NCI-H345 (cell line): ENCODE measurements at regions not wholly inside any gene's neighbourhood (a gene's known extent, or its start where the extent isn't known, plus 50 kb on each side); places are given as distances from the start of the nearest gene placed in this dataset.

Experiments used
- DNase-seq: peaks from one replicate; lab custom pipeline; 2025; lab: John Stamatoyannopoulos, UW

DNA sequence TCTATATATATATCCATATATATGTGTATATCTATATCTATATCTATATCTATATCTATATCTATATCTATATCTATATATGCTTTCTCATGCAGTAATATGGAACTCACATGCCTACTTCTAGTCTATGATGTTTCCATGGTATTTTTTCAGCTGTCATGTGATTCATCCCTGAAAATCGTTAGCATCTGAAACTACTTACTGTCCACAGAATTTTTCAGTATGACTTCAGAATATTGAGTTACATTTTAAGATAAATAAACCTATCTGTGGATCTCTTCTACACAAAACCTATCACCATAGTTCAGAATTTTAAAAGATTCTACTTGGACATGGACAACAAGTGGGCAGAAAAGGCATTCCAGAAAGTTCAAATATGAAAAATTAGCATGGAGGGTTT lies 855.1 kb upstream of the INTU start:
- no peak for DNase-seq

DNA sequence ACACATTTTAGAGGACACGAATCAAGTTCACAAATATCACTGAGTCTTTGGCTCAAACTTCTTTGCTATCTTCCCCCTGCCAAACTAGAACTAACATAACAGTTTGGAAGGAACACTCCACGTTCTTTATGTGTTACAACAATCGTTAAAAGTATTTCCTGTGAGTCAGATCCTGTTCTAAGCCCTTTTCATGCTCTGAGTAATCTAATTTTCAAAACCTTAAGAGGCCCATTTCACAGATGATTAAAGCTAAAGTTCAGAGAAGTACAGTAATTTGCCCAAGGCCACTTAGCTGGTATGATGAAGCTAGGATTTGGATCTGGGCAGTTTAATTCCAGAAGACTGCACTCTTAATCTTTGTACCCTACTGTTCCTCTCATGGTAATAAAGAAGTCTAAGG lies 854.4 kb upstream of the INTU start:
- DNase-seq: no peak

DNA sequence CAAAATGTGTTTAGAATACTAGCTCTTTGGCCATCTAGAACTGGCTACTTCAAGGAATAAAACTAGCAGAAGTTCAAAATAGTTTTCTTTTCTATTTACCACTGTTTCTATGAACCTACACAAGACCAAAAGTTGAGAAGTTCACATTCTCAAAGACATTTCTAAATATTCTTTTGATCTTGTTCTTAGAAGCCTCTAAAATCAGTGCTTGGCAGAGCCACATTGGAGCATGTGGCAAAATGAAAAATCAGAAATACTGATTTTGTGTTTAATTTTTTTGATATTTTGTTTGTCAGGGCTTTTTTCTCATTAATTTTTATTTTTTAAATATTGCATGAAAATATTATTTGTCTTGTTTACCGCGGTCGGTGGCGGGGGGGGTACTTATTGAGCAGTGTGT lies 853.8 kb upstream of the INTU start:
- DNase-seq: no peak

DNA sequence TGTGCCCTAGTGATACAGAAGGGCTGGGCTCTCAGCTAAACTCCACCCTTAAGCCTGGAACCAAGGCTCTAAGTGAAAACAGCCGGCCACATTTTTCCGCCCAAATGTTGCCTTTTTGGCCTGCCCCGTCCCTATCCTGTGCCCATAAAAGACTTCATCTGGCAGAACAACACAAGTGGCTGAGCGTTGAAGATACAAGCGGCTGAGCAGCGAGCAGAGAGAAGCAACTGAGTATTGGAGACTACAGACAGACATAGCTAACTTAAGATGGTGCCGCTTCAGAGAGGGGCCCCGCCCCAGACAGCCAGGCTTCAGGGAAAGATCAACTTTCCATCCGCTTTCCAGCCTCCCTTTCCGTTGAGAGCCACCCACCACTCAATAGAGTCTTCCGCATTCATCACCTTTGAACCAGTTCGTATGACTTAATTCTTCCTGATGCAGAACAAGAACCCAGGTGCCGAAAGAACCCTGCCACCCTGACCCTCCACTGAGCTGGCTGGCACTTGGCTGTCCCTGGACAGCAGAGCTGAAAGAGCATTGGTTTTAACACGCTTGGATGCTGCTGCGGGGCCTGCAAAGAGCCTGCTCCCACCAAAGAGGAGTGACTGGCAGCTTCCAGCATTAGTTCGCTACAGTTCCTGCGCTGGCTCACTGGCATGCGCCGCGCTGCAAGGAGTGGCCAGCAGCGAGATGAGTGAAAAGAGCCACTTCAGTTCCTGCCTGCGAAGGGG lies 853.2 kb upstream of the INTU start:
- no peak for DNase-seq

DNA sequence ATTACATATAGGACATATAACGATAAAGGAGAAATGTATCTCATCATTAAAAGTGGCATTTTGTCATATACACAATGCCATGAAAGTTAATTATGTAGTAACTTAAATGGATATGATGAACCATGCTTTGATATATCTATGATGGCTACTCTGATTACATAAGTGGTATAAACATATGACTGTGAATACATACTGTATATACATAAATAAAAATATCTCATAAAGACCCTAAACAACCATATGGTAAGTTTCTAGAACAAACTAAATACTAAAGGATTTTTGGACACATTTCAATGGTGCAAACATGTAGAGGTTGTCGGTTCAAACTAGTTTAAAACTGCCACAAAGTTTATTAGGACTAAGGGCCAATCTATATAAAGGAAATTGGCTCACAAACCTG lies 849.6 kb upstream of the INTU start:
- no peak for DNase-seq

DNA sequence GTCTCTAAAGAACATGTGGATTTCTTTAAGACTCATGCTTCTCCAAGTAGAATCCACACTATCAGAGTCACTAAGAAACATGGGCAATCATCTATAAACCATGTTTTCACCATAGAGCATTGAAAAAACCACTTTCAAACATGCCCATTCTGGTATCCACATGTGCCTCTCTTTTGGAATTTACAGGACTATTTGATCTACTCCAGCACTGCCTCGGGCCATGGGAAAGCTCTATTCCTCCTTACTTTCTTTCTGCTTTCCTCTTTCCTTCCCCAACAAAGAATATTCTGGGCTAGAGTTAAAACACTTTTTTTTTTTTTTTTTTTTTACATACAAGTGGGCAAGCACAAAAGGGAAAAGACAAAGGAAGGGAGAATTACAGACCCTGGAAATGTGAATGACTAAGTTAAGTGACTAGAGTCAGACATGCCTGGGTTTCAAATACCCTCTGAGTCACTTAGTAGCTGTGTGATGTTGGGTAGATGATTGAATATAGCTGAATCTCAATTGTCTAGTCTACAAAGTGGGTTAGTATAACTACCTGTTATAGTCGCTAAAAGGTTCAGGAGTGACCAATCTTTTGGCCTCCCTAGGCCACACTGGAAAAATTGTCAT lies 847.7 kb upstream of the INTU start:
- no peak for DNase-seq

DNA sequence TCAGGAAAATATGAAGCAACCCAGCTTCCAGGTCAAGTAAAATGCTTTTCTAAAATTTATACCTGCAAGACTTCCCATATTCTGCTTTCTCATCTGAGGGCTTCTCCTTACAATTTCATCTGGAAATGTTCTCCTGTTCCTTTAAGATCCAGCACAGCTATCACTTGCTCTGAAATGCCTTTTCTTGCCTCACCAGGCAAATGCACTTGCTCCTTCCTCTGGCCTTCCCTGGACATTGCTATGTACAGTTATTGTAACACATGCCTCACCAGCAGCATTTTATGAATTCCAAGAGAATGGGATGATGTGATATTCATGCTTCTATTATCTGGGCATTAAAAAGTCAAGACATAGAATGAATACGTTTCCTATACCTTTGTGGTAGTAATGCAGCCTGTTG lies 842.1 kb upstream of the INTU start:
- no peak for DNase-seq

DNA sequence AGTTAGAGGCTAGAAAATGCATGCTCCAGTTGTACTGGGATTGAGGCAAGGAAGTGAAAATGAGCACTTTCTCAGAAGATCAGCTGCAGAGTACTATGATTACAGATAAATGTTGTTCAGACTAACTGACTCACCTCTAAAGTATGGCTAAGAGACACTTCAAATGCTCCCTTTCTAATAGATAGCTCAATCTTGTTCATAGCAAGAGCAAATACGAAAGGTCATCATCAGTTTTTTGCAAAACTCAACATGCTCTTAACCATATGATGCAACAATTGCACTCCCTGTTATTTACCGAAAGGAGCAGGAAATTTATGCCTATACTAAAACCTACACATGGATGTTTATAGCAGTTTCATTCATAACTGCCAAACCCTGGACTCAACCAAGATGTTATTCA lies 838.4 kb upstream of the INTU start:
- DNase-seq: no peak

DNA sequence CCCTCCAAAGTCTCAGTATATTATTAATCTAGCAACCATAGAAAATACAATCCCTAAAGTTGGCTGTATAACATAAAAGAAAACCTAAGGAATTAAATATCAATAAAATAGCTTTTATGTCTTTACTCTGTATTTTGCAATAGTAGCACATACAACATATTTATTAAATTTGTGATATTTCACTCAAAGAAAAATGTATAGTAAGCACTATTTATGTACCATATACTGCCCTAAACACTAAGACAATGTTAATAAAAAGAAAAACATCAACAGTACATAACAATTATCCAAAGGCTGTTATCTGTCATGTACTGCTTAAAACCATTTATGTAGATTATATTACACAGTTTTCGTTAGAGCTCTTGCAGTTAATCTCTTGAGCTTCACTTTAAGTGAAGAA lies 834.5 kb upstream of the INTU start:
- DNase-seq: no peak

DNA sequence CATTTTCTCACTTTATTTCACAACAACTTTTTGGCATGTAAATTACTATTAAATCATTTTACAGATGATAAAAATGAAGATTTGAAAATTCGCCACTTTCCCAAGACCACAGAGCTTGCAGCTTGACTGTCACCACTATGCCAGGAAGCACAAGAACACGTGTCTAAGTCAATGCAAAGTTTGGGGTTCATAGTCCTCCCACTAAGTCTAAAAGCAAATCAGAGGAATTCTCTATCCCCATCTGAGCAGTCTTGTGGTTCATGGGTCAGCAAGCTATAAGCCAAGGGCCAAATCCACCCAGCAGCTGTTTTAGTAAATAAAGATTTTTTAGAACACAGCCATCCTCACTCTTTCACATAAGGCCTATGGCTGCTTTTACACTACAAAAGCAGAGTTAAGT lies 833.3 kb upstream of the INTU start:
- no peak for DNase-seq

DNA sequence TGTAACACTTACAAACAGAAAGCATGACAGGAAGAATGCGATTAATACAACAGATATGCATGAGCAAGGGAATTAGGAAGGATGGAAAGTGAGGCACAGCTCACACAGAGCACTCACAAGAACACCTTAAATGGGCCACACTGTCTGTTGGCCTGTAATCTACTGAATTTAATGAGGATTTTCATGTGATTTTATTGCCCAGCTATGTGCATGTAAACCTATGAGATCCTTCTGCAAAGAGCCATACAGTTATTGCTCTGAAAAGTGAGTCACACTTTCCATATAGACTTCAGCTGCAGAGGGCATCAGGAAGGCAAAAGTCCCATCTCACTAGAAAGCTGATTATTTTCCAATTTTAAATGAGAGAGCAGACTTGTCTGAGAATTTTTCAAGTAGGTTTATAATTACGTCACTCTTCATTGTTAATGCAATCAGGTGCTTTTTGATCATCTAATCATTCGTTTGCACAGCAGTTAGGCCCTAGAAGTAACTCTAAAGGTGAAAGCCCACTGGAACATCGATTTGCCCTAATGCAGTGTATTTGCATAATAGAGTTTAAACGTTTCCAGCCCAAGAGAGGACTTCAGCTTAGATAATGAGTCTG lies 832.7 kb upstream of the INTU start:
- no peak for DNase-seq

DNA sequence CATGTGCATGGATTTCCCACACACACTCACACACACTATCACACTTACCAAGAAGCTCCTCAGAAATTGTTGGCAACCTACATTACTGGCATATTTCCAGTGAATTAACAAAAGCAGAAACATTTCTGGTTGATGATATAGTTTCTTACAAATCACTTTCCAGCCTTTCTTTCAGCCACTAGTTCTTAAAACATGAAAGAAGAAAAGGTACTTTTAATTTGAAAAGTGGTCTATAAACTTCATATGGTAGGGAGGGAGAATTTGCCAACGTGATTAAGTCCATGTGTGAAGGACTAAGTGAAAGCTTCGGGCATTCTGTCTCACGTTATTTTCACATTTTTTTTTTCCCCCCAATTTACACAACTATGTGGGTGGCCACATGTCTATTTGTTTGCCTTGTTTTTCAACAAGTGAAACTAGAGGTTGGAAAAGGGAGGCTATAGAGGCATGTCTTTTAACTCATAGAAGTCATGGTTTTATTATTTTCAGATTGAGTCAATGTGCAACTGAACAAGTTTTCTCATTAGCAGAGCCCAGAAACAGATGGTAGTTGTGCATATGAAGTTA lies 832.1 kb upstream of the INTU start:
- no peak for DNase-seq

DNA sequence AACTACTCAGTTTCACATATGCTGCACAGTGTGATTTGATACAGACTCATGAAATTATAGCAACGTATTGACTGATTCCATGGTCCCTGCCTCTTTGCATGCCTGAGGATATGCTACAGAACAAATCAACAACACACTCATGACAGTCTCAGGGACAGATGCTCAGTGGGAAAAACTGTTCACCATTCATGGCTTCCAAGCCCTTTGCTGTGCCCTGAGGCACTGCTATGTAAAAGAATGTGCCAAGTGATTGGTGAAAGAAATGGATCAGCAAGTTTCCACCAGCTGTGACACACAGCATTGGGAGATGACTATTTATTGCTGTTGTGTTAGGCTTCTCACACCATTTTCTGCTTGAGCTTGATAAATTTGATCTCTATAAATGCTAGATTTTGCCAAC lies 825.6 kb upstream of the INTU start:
- no peak for DNase-seq

DNA sequence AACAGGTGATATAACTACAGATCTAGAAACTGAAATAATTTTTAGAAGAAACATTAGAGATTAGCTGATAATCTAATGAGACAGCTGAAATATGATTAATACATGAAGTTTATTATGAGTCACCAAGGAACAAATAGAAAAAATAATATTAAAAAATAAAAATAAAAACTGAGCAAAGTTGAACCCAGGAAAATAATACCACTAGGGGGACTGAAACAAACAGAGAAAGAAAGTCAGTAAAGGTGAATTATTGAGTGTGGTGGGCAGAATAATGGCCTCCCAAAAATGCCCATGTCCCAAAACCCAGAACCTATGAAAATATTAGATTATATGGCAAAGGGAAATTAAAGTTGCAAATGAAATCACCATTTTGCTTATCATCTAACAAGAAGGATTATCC lies 820.7 kb upstream of the INTU start:
- no peak for DNase-seq

DNA sequence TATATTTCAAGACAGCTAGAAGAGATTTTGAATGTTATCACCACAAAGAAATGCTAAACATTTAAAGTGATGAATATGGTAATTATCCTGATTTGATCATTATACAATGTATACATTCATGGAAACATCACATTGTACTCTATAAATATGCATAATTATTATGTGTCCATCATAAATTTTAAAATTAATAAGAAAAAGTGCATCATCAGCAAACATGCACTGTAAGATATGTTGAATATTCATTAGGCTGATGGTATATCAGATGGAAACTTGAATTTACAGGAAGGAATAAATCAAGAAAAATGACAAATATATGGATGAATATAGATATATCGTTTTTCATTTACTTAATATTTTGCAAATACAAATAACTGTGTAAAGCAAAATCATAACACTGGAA lies 812.1 kb upstream of the INTU start:
- DNase-seq: no peak

DNA sequence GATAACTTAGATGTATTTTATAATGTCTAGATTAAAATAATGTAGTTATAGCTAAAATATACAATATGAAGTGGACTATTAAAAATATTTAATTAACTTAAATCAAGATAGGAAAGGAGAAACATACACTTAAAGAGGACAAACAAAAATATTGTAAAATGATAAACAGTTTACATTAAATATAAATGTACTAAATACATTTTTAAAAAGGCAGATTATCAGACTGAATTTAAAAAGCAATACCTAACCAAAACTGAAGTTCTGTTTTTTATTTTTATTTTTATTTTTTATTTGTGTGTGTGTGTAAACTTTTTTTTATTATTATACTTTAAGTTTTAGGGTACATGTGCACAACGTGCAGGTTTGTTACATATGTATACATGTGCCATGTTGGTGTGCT lies 811.6 kb upstream of the INTU start:
- DNase-seq: no peak

DNA sequence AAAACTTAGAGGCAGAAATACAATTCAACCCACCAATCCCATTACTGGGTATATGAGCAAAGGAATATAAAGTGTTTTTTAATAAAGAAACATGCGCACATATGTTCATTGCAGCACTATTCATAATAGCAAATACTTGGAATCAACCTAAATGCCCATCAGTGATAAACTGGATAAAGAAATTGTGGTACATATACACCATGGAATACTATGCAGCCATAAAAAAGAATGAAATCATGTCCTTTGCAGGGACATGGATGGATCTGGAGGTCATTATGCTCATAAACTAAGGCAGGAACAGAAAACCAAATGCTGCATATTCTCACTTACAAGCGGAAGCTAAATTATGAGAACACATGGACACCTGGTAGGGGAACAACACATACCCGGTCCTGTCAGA lies 807.7 kb upstream of the INTU start:
- DNase-seq: no peak

DNA sequence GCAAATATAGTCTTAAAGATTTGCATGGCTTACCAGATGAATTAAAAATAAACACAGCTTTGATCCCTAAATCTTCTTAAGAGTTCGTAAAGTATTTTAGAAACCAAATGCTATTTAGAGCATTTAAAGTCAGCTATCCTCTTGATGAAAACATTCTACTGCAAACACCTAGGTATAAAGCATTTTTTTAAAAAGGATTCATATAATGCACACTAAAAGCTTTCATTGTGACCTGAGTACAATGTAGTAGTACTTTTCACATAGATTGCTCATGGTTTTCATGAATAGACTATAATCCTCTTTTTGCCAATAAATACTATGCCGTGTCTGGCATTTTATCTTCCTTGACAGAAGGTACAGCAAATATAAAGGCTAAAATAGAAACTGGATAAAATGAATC lies 805.1 kb upstream of the INTU start:
- no peak for DNase-seq

DNA sequence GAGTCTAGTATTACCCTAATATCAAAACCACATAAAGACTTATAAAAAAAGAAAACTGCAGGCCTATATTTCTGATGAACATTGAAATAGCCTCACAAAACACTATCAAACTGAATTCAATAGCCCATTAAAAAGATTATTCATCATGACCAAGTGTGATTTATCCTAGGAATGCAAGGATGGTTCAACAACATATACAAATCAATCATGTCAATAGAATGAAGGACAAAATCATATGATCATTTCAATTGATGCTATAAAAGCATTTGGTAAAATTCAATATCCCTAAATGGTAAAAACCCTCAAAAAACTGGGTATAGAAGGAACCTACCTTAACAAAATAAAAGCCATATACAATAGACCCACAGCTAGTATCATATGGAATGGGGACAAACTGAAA lies 797.9 kb upstream of the INTU start:
- no peak for DNase-seq

DNA sequence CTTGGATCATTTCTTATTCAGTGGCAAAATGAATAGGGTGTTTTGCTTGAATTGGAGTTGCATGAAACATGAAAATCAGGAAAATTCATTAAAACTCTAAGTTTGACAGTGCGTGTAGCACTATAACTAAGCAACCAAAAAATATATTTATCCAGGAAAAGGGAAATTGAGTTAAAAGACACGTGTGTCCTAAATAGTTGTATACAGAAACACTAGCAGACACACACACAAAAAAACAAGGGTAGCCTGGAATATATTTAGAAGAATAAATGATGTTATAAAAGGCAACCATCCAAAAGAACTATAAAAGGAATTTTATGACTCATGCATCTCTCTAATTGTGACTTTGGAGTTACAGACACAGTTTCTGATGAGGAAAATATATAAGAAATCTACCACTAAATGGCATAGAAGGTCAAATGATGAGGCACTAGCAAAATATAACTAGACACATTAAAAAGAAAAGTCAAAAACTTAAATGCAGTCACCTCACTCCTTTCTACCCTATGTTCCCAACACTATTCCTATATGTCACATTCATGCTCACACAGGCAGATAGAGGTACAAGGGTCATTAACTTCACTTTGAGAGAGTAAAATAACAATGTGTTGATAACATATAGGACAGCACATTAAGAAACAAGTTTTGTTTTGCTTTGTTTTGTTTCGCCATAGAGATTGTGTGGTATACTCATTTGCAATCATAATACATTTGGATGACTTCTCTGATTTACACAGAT lies 793.6 kb upstream of the INTU start:
- DNase-seq: no peak

DNA sequence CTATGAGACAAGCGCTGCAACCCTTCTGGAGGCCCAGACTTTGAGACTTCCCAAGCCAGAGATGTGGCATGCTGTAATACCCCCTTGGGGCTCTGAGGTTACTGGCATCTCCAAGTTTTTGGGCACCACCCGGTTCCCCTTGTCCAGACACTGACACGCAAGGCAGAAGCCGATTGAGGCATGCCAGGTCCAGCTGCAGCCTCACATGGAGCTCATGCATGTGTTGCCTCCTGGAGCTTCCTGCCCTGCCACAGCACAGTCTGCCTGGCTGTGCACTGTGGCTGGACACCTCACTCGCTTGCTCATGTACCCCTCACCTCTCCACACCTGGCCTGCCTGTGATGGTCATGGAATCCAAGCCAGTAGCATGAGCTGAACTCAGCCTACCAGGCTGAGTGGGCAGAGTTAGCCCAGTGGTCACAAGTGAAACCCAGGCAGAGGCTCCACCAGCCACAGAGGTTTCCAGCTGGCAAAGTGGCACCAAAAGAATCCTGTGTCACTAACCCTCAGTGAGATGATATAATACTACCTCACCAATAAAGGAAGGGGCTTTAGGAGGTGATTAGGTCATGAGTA lies 789.2 kb upstream of the INTU start:
- no peak for DNase-seq

DNA sequence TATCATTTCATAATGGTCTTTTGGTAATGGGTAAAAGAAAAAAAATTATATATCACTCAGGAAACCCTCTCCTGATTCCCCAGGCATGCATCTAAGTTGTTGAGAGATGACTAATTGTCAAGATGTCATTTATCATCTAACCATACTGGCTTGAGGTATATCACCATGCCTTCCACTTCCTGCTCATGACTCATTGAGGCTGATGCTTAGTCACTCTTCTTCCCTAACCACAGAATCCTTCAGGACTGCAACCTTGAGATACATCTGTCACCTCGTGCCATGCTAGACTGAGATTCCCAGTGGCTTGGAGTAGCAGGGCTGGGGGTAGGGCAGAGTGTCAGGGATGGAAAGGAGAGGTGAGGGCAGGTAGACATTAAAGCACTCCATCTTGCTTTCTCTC lies 782.5 kb upstream of the INTU start:
- no peak for DNase-seq
